Neural cell (in vitro differentiated cells): ENCODE measurements at regions not wholly inside any gene's neighbourhood (a gene's known extent, or its start where the extent isn't known, plus 50 kb on each side); places are given as distances from the start of the nearest gene placed in this dataset.
A peak's percentile ranks its signal among the peaks of the same experiment; 100 is the strongest.

Experiments used
- H2AFZ ChIP-seq: fragments of 200-600, 300-800 bp; sonication (generic), shearing (Covaris generic); 2 replicates; pipeline ENCODE4 v1.6.0; 2014; ENCODE audit warnings: low read depth, mild to moderate bottlenecking, antibody characterized with exemption, low read length, moderate library complexity
- H3F3A ChIP-seq: fragments of 200-600 bp; shearing (Covaris generic); 2 replicates; pipeline ENCODE4 v1.6.1; 2016; ENCODE audit warnings: mild to moderate bottlenecking, moderate library complexity, mixed read lengths, antibody characterized with exemption, low read length; ENCODE audit not compliant: insufficient read depth, poor library complexity, severe bottlenecking
- H3K27ac ChIP-seq: fragments of 200-600, 300-800 bp; sonication (generic), shearing (Covaris generic); 2 replicates; pipeline ENCODE4 v1.5.1; 2014; ENCODE audit warnings: mild to moderate bottlenecking, low read length, moderate library complexity
- H3K27me3 ChIP-seq: fragments of 300-800, 200-600 bp; sonication (generic), shearing (Covaris generic); 2 replicates; pipeline ENCODE4 v1.6.0; 2014; ENCODE audit warnings: mild to moderate bottlenecking, low read depth, low read length, moderate library complexity; ENCODE audit not compliant: insufficient read depth
- H3K36me3 ChIP-seq: fragments of 300-800, 200-600 bp; sonication (generic), shearing (Covaris generic); 2 replicates; pipeline ENCODE4 v1.5.1; 2014; ENCODE audit warnings: mild to moderate bottlenecking, antibody characterized with exemption, low read length, moderate library complexity; ENCODE audit not compliant: insufficient read depth
- H3K4me2 ChIP-seq: fragments of 300-800, 200-600 bp; sonication (generic), shearing (Covaris generic); 2 replicates; pipeline ENCODE4 v1.6.0; 2014; ENCODE audit warnings: mild to moderate bottlenecking, low read length
- H3K4me3 ChIP-seq: fragments of 300-800, 200-600 bp; sonication (generic), shearing (Covaris generic); 2 replicates; pipeline ENCODE4 v1.5.1; 2014; ENCODE audit warnings: mild to moderate bottlenecking, low read length, moderate library complexity
- H3K79me2 ChIP-seq: fragments of 200-600 bp; shearing (Covaris generic); replicated peaks from 2 replicates; pipeline ENCODE4 v1.6.0; 2014; ENCODE audit warnings: mild to moderate bottlenecking, low read length, moderate library complexity; ENCODE audit not compliant: insufficient read depth
- H3K9ac ChIP-seq: fragments of 300-800, 200-600 bp; sonication (generic), shearing (Covaris generic); 2 replicates; pipeline ENCODE4 v1.6.1; 2016; ENCODE audit warnings: mild to moderate bottlenecking, low read length, mixed read lengths
- H3K9me2 ChIP-seq: fragments of 200-600 bp; shearing (Covaris generic); 2 replicates; pipeline ENCODE4 v1.6.1; 2016; ENCODE audit warnings: mild to moderate bottlenecking, low read length, mixed read lengths; ENCODE audit not compliant: insufficient read depth
- H3K9me3 ChIP-seq: fragments of 200-600, 300-800 bp; sonication (generic), shearing (Covaris generic); 2 replicates; pipeline ENCODE4 v1.6.1; 2016; ENCODE audit warnings: mild to moderate bottlenecking, mixed run types, low read length, moderate library complexity, mixed read lengths
- H4K20me1 ChIP-seq: fragments of 200-600 bp; shearing (Covaris generic); 2 replicates; pipeline ENCODE4 v1.6.1; 2016; ENCODE audit warnings: mild to moderate bottlenecking, mixed run types; ENCODE audit not compliant: insufficient read depth
- CTCF ChIP-seq: fragments of 450-650 bp; IDR thresholded peaks from 2 replicates; pipeline ENCODE4 v1.5.1; 2014; ENCODE audit warnings: antibody characterized with exemption, mild to moderate bottlenecking, moderate library complexity; ENCODE audit not compliant: poor library complexity, severe bottlenecking
- EP300 ChIP-seq: fragments of 450-650 bp; conservative IDR thresholded peaks from 2 replicates; pipeline ENCODE4 v1.6.1; 2014; ENCODE audit warnings: antibody characterized with exemption, mild to moderate bottlenecking, moderate library complexity; ENCODE audit not compliant: poor library complexity, severe bottlenecking
- EZH2 ChIP-seq: fragments of 200-600, 300-800 bp; shearing (Covaris generic), sonication (generic); IDR thresholded peaks from 2 replicates; pipeline ENCODE4 v1.6.1; 2014; ENCODE audit warnings: antibody characterized with exemption, low read length, borderline replicate concordance, mild to moderate bottlenecking; ENCODE audit not compliant: insufficient read depth, poor library complexity, severe bottlenecking
- MXI1 ChIP-seq: fragments of 450-650 bp; conservative IDR thresholded peaks from 2 replicates; pipeline ENCODE4 v1.6.1; 2014; ENCODE audit warnings: antibody characterized with exemption, mild to moderate bottlenecking; ENCODE audit not compliant: poor library complexity, severe bottlenecking
- POLR2AphosphoS5 ChIP-seq: IDR thresholded peaks from 2 replicates; pipeline ENCODE4 v1.6.1; 2012
- RAD21 ChIP-seq: fragments of 450-650 bp; conservative IDR thresholded peaks from 2 replicates; pipeline ENCODE4 v1.6.1; 2014; ENCODE audit warnings: antibody characterized with exemption, mild to moderate bottlenecking, moderate library complexity
- REST ChIP-seq: IDR thresholded peaks from 2 replicates; pipeline ENCODE4 v1.6.1; 2012; ENCODE audit warnings: borderline replicate concordance
- SMC3 ChIP-seq: fragments of 450-650 bp; conservative IDR thresholded peaks from 2 replicates; pipeline ENCODE4 v1.6.1; 2014; ENCODE audit warnings: antibody characterized with exemption, mild to moderate bottlenecking, moderate library complexity; ENCODE audit not compliant: poor library complexity
- TAF1 ChIP-seq: IDR thresholded peaks from 2 replicates; pipeline ENCODE4 v1.6.1; 2012; ENCODE audit warnings: low read depth

GRCh38 chr7:97495487-97495886 lies 236.4 kb upstream of the TAC1 start:
- Histone ChIP-seq H3K27ac (no peak overlapping the region), H3K4me3 (no peak overlapping the region), H2AFZ (no peak overlapping the region), H3K27me3 (no peaks in the 10 kb centered on the region), H3K9ac (no peak overlapping the region), H3K79me2 (no peaks in the 10 kb centered on the region), H3F3A (no peaks in the 10 kb centered on the region), H3K9me2 (no peaks in the 10 kb centered on the region), H3K9me3 (no peaks in the 10 kb centered on the region), H3K4me2 (no peak overlapping the region), H4K20me1 (no peaks in the 10 kb centered on the region), H3K36me3 (no peaks in the 10 kb centered on the region)
- TF ChIP-seq SMC3, result no peak
- no peak for TF ChIP-seq CTCF
- TF ChIP-seq RAD21, result no peak
- TF ChIP-seq TAF1, result no peak
- TF ChIP-seq MXI1, result no peak
- TF ChIP-seq REST, result no peak
- TF ChIP-seq EP300, result no peak
- TF ChIP-seq POLR2AphosphoS5, result no peak
- no peak for TF ChIP-seq EZH2

- Histone ChIP-seq H2AFZ (no peak overlapping the region), H3K27me3 (no peaks in the 10 kb centered on the region)
- TF ChIP-seq MXI1, result no peak
- TF ChIP-seq RAD21, result peak; percentile 42
- TF ChIP-seq EP300, result no peak
- peak; percentile 42 for TF ChIP-seq SMC3
- no peak for TF ChIP-seq CTCF
- no peak for TF ChIP-seq REST
- no peak for TF ChIP-seq POLR2AphosphoS5
- TF ChIP-seq TAF1, result no peak
- TF ChIP-seq EZH2, result no peak
Measured at GRCh38 chr7:97499204-97499603, 232.7 kb upstream of the TAC1 start.

More at GRCh38 chr7:97499204-97499603, 232.7 kb upstream of the TAC1 start:
- no peaks in the 10 kb centered on the region for H3F3A ChIP-seq
- H3K4me3 ChIP-seq, result no peak overlapping the region
- no peak overlapping the region for H3K4me2 ChIP-seq
- no peaks in the 10 kb centered on the region for H3K79me2 ChIP-seq
- no peaks in the 10 kb centered on the region for H3K36me3 ChIP-seq
- no peak overlapping the region for H3K9ac ChIP-seq
- H4K20me1 ChIP-seq, result no peaks in the 10 kb centered on the region
- no peaks in the 10 kb centered on the region for H3K9me2 ChIP-seq
- no peaks in the 10 kb centered on the region for H3K9me3 ChIP-seq
- no peak overlapping the region for H3K27ac ChIP-seq
